ENCODE measurements at regions not wholly inside any gene's neighbourhood (a gene's known extent, or its start where the extent isn't known, plus 50 kb on each side); places are given as distances from the start of the nearest gene placed in this dataset.
"Not testable (repeated sequence)": the region's sequence is repeated elsewhere in the genome, so short reads cannot be mapped to it uniquely, and the experiment has no call there.

DNA sequence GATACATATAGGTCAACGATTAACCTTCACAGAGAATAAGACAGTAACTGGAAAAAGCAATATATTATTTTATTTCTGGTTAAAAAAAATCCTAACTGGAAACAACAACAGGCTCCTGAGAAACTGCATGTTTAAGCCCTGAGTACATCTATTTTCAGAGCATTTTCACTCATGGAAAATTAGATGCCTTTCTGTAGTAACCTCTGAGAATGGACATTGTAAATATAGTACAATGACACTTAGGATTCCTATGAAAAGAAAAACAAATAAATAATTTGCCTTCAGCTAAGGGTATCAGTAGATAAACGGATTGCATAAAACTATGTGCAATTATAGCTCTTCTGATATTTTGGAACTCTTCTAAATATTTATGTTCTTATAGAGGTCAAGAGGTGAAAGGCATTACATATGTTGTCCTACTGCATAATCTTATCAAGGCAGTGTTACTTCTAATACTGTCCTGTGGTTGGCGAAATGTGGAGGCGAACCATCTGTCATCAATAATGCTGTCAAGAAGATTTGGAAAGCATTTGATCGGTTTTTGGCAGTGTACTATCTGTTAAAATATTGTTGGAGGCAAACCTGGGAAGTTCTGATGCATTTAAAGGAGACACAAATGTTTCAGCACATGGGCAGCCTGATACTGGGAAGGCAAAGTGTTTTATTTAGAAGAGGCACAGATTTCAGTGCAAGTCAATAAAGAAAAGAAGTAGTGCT is 381.8 kb downstream of the BTG1 start:
- ATAC-seq: no peak
- no peak for DNase-seq (ENCODE audit: low spot score)
- intact Hi-C loops (cut with DNase I): no loop called here

DNA sequence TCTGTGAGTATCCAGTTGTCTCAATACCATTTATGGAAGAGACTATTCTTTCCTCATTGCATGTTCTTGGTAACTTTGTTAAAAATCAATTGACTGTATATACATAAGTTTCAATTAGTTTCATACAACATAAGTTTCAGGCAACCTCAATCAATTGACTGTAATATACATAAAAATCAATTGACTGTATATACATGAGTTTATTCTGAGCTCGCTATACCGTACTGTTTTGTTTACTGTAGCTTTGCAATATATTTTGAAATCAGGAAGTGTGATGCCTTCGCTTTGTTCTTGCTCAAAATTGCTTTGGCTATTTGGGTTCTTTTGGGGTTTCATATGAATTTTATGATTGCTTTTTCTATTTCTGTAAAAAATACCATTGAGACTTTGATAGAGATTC is 392.0 kb downstream of the BTG1 start:
- no peak for DNase-seq (ENCODE audit: low spot score)
- intact Hi-C loops (cut with DNase I): no loop called here
- ATAC-seq: no peak

DNA sequence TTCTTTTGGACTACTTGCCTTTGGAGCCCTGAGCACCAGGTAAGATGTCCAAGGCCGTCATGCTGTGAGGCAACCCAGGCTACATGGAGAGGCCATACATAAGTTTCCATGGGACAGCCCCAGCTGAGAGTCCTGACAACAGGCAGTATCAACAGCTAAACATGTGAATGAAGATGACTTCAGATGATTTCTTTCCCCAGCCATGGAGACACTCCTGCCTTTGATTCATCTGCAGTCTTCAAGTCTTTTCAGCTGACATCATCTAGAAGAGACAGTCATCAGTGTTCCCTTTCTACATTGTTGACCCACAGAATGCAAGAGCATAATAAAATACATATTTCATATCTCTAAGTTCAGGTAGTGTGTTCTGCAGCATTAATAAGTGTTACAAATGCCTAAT is 398.7 kb downstream of the BTG1 start:
- intact Hi-C loops (cut with DNase I): no loop called here

DNA sequence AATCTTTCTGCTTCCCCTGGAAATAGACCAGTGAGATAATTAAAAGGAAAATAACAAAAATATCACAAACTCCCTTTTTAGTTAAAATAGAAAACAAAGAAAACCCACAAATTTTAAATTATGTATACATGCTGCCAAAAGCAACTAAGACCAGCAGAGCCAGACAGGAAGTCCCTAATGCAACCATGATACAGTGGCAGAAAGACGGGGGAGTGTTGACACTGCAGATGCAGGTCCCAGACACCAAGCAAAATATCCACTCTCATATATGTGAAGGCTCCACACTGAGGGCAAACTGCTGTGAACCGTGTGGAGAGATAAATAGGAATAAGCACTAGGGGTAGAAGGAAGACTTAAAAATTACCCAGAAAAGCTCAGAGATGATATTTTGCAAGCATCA is 401.0 kb downstream of the BTG1 start:
- intact Hi-C loops (cut with DNase I): no loop called here
- DNase-seq (ENCODE audit: low spot score) (no peak), ATAC-seq (peak; percentile 36)

More for the DNA sequence above, 398.7 kb downstream of the BTG1 start:
- DNase-seq (ENCODE audit: low spot score) (no peak), ATAC-seq (no peak)

DNA sequence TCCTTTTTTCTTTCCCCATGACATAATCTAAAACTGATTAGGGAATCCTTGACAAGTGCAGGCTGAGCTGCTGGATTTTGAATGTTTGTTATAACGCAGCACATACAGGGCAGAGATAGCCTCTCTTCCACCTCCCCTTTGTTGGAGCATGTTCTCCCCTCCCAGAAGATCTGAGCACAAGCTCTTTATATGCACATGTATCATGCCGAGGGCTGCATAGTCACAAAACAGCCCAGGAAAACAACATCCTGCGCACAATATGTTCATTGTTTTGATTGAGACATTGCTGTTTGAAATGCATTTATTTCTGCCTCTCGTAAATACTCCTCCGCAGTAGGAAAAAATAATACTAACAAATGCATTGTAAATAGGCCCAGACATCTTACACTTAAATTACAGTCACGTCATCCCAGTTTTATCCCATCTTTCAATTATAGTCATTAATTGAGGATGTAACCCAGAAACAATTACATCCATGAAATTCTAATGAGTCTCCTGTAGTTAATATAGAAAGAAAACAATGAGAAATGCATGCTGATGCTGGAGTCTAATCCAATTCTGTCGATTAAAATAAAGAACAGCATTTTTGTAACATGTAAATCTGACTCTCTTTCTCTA is 401.8 kb downstream of the BTG1 start:
- peak; percentile 64 for ATAC-seq
- intact Hi-C loops (cut with DNase I): no loop called here
- DNase-seq (ENCODE audit: low spot score): no peak

DNA sequence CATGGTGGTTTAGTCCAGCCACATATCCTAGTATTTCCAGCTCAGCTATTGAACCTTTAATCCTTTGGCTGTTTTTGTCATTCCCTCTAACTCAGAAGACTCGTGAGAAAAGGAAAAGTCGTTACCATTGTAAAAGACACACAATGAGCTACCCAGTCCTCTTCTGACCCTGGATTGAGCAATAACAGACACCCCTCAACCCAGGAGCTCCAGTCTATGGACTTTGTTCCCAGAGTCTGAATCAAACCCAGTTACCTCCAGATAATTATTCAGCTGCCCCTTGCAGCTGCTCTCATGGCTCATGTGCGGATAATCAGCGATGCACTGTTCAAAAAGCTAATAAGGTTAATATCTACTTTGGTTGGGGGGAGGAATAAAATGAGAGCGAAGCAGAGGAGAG is 402.4 kb downstream of the BTG1 start:
- intact Hi-C loops (cut with DNase I): no loop called here
- DNase-seq (ENCODE audit: low spot score): no peak
- no peak for ATAC-seq

DNA sequence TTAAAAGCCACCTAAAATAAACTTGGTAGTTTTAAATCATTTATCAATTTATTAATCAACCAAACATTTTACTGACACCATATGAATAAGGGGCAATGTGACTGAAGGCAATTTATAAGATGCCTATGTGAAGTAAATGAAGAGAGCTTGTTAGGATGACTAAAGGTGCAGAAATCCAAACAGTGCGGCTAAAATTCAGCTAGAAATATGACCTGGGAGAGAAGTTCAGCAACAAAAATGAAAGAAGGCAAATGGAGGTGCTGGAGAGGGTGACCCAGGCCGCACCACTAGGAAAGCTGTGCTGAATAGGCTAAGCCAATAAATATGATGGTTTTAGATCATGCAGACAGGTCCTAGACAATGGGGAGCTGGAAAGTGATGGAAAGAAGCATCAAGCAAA is 403.7 kb downstream of the BTG1 start:
- ATAC-seq (no peak), DNase-seq (ENCODE audit: low spot score) (no peak)
- intact Hi-C loops (cut with DNase I): no loop called here

DNA sequence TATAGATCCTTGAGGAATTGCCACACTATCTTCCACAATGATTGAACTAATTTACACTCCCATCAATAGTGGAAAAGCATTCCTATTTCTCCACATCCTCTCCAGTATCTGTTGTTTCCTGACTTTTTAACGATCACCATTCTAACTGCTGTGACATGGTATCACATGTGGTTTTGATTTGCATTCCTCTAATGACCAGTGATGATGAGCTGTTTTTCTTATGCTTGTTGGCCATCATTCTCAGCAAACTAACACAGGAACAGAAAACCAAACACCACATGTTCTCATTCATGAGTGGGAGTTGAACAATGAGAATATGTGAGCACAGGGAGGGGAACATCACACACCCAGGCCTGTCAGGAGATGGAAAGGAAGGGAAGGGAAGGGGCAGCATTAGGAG is 411.8 kb downstream of the BTG1 start:
- ATAC-seq; intact Hi-C loops (cut with DNase I); DNase-seq (ENCODE audit: low spot score): not testable (repeated sequence)

DNA sequence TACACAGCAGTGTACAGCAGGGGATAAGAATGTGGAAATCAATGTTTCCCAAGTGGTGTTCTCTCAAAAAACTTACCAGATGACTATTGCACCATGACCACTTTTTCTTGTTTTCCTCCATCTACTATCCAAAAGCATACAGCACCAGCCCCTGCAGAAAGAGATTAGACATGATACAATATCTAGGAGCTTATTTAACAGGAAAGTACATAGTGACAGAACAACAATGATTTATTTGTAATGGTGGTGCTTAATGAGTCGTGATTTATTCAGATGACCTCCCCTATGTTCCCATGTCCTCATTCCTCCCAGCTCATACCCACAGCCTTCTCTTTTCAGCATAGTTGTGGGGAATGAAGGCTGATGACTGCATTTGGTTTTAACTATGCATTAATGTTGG is 413.6 kb downstream of the BTG1 start:
- no peak for ATAC-seq
- DNase-seq (ENCODE audit: low spot score): no peak
- intact Hi-C loops (cut with DNase I): no loop called here

DNA sequence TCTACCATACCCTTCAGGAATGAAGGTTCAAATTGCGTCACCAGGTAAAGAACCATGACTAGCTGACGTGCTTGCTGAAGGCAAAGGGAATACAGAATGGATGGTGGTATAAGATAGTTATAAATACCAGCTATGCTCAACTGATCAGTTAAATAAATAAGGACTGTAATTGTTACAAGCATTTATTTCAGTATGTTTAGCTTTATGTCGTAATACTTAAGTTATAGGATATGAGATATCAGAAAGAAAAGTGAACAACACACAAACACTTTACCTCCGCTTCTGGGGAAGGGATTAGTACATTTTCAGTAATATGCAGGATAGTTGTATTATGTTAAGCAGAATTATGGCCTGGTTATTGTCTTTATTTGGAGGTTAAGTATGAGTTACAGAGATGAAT is 416.1 kb downstream of the BTG1 start:
- intact Hi-C loops (cut with DNase I): no loop called here
- DNase-seq (ENCODE audit: low spot score) (no peak), ATAC-seq (no peak)

DNA sequence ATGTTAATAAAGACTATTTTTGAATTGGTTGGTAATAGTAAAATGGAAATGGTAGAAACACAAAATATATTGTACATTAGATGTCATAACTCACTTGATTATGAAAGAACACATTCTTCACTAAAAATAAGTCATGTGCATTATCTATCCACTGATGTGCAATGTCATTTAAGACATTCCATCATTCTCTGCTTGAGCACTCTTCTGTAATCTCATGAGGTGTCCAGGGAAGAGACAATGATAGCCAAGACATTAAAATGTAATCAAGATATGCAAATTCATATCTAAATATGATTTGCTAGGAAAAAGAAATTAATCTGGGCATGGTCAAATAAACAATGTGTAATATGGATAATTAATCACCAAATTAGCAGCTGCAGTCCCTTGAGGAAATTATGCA is 422.5 kb downstream of the BTG1 start:
- DNase-seq (ENCODE audit: low spot score): no peak
- intact Hi-C loops (cut with DNase I): no loop called here
- no peak for ATAC-seq

DNA sequence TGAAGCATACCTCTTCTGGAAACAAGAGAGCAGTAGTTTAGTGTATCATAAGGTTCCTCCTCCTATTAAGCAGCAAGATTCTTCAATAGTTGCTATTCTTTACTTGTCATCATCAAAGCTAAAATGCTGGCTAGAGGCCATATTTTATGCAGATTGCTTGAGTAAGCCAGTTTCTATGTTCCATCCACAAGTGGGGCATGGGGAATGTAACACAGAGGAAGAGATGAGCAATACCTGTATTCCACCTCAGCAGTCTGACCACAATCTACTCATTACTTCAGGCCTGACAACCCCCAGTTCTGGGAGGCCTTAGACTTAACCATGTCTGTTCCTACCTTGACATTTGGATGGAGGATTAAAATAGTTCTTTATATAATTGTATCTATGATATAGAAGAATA is 423.6 kb downstream of the BTG1 start:
- no peak for ATAC-seq
- intact Hi-C loops (cut with DNase I): no loop called here
- DNase-seq (ENCODE audit: low spot score): no peak

DNA sequence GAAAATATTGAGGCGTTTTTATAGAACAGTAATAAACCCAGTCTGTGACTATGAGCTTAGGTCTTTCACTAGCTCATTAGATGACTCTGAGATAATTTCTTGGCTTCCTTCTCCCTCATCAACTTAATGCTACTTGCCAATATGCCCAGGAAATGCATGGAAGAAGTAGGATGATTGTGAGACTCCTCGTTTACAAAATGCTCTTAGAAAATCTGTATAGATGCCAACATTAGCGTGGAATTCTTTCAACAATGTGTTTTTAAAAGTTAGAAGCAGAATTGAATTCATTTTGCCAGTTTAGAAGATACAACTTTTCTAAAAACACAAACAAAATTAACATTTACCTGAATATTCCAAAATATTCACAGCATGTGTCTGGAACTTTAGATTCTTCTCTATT is 424.6 kb downstream of the BTG1 start:
- intact Hi-C loops (cut with DNase I): no loop called here
- no peak for ATAC-seq

DNA sequence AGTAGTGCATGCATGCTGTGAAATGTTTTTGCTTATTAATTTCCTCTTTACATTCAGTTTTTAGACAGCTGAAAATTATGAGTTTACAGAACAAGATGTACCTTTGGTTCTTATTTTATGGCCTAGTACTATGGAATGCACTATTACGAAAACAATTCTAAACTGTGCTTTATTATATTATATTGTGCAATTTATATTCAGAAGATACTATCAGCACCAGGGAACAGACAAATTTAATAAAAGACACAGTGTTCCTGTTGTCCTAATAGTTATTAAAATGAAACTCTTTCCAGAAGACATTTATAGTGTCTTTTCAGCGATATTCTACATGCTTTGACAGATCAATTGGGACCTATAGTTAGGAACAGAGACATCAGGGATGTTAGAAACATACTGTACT is 427.3 kb downstream of the BTG1 start:
- no peak for ATAC-seq
- intact Hi-C loops (cut with DNase I): no loop called here
- DNase-seq (ENCODE audit: low spot score): no peak

More for the DNA sequence above, 424.6 kb downstream of the BTG1 start:
- no peak for DNase-seq (ENCODE audit: low spot score)

DNA sequence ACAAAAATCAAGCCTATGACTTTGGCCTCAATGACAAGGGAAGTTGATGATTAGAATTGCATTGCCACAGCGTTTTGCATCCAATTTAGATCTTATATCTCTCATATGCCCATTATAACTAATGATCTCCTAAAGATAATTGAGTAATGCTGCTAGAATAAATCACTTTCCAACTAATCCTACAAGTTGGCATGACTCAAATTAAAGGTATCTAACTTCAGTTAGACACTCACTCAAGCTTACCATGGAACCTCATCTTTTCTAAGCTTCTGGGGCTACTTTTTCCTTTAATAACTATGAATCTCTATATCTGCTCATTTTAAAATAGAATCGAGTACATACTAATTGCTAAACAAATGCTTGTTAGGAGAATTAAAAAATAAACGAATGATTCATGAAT is 427.8 kb downstream of the BTG1 start:
- ATAC-seq: no peak
- intact Hi-C loops (cut with DNase I): no loop called here
- no peak for DNase-seq (ENCODE audit: low spot score)

DNA sequence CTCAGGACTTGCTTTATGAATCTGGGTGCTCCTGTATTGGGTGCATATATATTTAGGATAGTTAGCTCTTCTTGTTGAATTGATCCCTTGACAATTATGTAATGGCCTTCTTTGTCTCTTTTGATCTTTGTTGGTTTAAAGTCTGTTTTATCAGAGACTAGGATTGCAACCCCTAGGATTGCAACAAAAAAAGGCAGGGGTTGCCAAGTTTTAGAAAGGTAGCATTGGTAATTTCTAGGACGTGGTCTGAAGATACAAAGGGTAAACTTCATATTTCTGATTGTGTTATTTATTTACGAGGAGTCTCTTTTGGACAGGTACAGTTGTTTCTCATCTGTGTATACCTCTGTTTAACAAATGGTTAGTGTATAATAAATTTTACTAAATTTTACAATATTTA is 433.7 kb downstream of the BTG1 start:
- ATAC-seq; DNase-seq (ENCODE audit: low spot score); intact Hi-C loops (cut with DNase I): not testable (repeated sequence)

DNA sequence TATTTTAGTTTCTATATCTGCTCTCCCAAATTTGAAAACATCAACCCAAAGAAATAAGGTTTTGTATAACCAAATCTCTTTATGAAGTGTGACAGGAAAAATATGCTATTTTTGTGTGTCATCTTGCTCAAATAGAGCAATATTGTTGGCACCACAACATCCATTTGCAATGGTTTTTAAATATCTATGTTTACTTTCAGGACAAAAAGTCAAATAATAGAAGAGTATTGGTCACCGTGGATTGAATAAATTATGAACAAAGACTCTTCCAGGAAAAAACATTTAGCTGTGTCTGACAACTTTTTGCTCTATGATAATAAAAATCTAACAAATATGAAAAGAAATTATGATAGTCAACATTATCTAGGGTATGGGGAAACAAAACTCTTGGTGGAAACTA is 439.2 kb downstream of the BTG1 start:
- no peak for ATAC-seq
- DNase-seq (ENCODE audit: low spot score): no peak
- intact Hi-C loops (cut with DNase I): no loop called here

DNA sequence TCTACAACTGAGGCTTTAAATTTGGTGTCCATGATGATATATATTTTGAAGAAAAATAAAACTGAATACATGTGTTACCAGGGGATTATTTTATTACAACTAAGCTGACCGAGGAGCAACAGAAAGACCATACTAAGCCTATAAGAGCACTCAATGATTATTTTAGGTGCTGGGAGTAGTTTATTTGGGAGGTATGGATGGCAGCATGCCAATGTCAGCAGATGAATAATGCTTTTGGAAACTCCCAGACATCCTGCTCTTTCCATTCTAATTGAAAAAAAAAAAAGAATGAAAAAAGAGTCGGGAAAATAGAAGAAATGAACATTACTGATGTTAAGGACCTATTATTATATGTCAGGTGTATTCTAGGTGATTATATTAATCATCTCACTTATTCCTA is 441.2 kb downstream of the BTG1 start:
- DNase-seq (ENCODE audit: low spot score): no peak
- ATAC-seq: no peak
- intact Hi-C loops (cut with DNase I): no loop called here

DNA sequence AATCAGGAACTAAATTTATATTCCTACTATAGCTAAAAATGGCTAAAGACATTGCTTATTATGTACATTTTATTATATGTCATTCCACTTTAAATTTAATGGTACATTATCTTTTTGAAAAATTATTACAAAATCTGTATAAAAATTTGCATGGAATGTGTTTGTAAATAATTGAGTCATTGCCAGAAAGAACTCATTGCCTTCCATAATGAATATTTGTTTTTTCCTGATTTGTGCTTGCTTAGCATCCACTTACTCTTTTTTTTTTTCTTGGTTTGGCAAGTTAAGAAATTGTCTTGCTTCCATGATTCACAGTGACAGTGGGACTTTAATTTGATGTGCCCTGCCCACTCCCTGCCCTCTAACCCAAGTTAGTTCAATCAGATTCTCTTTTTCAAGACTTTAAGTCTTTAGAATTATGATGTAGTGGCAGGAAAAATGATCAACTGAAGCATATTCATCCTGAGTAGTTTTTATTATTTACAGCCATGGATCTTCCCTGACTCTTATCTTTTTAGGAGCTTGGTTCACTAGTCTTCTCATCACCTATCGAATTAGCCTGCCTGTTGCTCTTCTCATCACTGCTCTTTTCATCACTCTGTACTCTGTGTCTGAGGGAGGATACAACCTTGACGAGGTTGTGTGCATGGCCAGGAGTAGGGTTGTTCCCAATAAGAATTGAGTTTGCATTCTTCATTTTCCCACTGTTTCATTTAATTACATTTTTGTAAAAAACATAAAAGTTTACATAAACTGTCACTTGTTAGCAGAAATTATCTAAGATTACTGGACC is 442.0 kb downstream of the BTG1 start:
- ATAC-seq (no peak), DNase-seq (ENCODE audit: low spot score) (no peak)
- intact Hi-C loops (cut with DNase I): no loop called here

DNA sequence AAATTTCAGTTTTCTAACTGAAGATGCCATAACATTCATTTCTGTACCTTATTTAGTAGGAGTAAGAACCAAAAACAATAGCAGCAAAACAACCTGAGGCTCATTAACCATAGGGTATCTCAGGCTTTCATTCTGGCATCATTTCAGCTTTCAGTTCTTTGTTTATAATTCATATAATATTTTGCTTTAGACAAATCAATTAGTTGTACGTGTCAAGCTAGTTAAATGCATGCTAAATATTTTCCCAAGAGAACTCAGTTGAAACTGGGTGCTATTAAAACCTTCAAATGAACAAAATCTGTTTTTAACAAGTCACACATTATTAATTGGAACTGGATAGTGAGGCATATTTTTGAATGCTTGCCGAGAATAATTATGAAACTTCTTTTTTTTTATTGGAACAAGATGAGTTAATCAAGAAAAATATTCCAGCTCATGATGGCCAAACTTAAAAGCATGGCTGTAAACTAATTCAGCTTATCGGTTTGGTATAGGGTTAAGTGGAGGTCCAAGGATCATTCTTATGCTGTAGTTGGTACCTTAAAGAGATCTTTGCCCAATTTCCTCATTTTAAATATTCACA is 442.7 kb downstream of the BTG1 start:
- DNase-seq (ENCODE audit: low spot score): no peak
- ATAC-seq: no peak
- intact Hi-C loops (cut with DNase I): no loop called here

Measured in sciatic nerve (tissue), 2 donors.